ENCODE measurements at regions not wholly inside any gene's neighbourhood (a gene's known extent, or its start where the extent isn't known, plus 50 kb on each side); places are given as distances from the start of the nearest gene placed in this dataset.
"Not testable (repeated sequence)": the region's sequence is repeated elsewhere in the genome, so short reads cannot be mapped to it uniquely, and the experiment has no call there.

DNA sequence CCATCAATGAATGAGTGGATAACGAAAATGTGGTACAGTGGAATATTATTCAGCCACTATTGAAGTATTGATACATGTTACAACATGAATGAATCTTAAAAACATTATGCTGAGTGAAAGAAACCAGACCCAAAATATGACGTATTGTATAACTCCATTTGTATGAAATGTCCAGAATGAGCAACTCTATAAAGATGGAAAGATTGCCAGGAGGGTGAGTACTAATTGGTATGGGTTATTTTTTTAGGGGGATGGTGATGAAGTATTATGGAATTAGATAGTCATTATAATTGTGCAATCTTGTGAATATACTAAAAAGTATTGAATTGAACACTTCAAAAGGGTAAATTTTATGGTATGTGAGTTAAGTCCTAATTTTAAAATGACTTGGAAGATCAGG is 278.6 kb downstream of the SIPA1L2 start:
- CTCF ChIA-PET = no interaction called here

DNA sequence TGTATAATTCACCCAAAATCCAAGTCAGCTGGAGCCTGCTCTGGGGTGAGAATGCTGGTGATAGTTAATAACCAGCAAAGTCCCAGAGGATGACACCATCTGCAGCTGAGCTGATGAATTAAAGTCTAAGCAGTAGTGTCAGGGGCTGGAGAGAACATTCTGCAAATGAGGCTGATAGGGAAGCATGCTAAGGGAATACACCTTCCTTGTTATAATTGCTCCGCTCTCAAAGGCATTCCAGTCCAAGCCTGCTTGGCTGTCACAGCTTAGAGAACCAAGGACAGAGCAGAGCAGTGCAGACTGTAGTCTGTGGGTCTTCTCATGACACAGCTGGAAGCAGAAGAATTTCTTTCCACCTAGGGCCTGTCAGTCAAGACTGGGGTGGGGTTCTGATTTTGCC is 283.1 kb downstream of the SIPA1L2 start:
- DNase-seq (ENCODE audit: extremely low spot score) = no peak
- ChIA-PET CTCF (no interaction called here), POLR2A (no interaction called here)
- TF ChIP-seq CTBP1 (IDR thresholded peaks at IDR 0.05; ENCODE audit: borderline replicate concordance) (no peak), BHLHE40 (IDR thresholded peaks at IDR 0.05; ENCODE audit: borderline replicate concordance) (no peak), SUZ12 (IDR thresholded peaks at IDR 0.05) (no peak), FOXK2 (IDR thresholded peaks at IDR 0.05) (no peak), ARNT (IDR thresholded peaks at IDR 0.05) (no peak), LEF1 (IDR thresholded peaks at IDR 0.05; ENCODE audit: borderline replicate concordance) (no peak), FOXM1 (IDR thresholded peaks at IDR 0.05; ENCODE audit: borderline replicate concordance) (no peak), HDGF (IDR thresholded peaks at IDR 0.05; ENCODE audit: borderline replicate concordance) (no peak), NFRKB (IDR thresholded peaks at IDR 0.05) (no peak), TARDBP (IDR thresholded peaks at IDR 0.05) (no peak), SP1 (IDR thresholded peaks at IDR 0.05) (no peak), ELF4 (IDR thresholded peaks at IDR 0.05) (no peak), L3MBTL2 (conservative IDR thresholded peaks at IDR 0.05) (no peak), ZNF384 (IDR thresholded peaks at IDR 0.05) (no peak), FOXA1 (IDR thresholded peaks at IDR 0.05) (no peak)
- TF ChIP-seq, protein P1, sequence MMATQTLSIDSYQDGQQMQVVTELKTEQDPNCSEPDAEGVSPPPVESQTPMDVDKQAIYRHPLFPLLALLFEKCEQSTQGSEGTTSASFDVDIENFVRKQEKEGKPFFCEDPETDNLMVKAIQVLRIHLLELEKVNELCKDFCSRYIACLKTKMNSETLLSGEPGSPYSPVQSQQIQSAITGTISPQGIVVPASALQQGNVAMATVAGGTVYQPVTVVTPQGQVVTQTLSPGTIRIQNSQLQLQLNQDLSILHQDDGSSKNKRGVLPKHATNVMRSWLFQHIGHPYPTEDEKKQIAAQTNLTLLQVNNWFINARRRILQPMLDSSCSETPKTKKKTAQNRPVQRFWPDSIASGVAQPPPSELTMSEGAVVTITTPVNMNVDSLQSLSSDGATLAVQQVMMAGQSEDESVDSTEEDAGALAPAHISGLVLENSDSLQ (IDR thresholded peaks at IDR 0.05) = no peak

More for the DNA sequence above, 278.6 kb downstream of the SIPA1L2 start:
- POLR2A ChIA-PET = no interaction called here
- TF ChIP-seq L3MBTL2 (conservative IDR thresholded peaks at IDR 0.05) (no peak), HDGF (IDR thresholded peaks at IDR 0.05; ENCODE audit: borderline replicate concordance) (no peak), ARNT (IDR thresholded peaks at IDR 0.05) (no peak), CTBP1 (IDR thresholded peaks at IDR 0.05; ENCODE audit: borderline replicate concordance) (no peak), SP1 (IDR thresholded peaks at IDR 0.05) (no peak), FOXM1 (IDR thresholded peaks at IDR 0.05; ENCODE audit: borderline replicate concordance) (no peak), ELF4 (IDR thresholded peaks at IDR 0.05) (no peak), FOXA1 (IDR thresholded peaks at IDR 0.05) (no peak), TARDBP (IDR thresholded peaks at IDR 0.05) (no peak), FOXK2 (IDR thresholded peaks at IDR 0.05) (no peak), LEF1 (IDR thresholded peaks at IDR 0.05; ENCODE audit: borderline replicate concordance) (no peak), SUZ12 (IDR thresholded peaks at IDR 0.05) (no peak), NFRKB (IDR thresholded peaks at IDR 0.05) (no peak), ZNF384 (IDR thresholded peaks at IDR 0.05) (no peak), BHLHE40 (IDR thresholded peaks at IDR 0.05; ENCODE audit: borderline replicate concordance) (no peak)
- TF ChIP-seq, protein P1 (IDR thresholded peaks at IDR 0.05) = no peak
- no peak for DNase-seq (ENCODE audit: extremely low spot score)

DNA sequence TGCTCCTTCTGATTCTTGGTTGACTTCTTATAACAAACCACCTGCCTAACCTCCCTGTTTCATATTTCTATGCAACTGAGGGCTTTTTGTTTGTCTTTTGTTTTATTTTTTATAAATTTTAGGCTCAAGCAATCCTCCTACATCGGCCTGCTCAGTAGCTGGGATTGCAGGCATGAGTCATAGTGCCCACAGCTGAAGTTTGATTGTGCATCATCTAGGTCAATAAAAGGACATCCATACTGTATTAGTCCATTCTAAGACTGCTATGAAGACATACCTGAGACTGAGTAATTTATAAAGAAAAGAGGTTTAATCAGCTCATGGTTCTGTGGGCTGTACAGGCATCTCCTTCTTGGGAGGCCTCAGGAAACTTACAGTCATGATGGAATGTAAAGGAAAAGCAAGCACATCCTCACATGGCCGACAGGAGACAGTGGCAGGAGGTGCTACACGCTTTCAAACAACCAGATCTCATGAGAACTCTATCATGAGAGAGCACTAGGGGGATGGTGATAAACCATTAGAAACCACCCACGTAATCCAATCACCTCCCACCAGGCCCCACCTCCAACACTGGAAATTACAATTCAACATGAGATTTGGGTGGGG is 285.0 kb downstream of the SIPA1L2 start:
- ChIA-PET CTCF (no interaction called here), POLR2A (no interaction called here)
- DNase-seq (ENCODE audit: extremely low spot score) = no peak
- no peak for TF ChIP-seq LEF1 (IDR thresholded peaks at IDR 0.05; ENCODE audit: borderline replicate concordance)
- TF ChIP-seq FOXA1 (IDR thresholded peaks at IDR 0.05) = no peak
- TF ChIP-seq L3MBTL2 (conservative IDR thresholded peaks at IDR 0.05) = no peak
- no peak for TF ChIP-seq BHLHE40 (IDR thresholded peaks at IDR 0.05; ENCODE audit: borderline replicate concordance)
- TF ChIP-seq, protein P1 (IDR thresholded peaks at IDR 0.05) = no peak
- TF ChIP-seq TARDBP (IDR thresholded peaks at IDR 0.05) = no peak
- TF ChIP-seq CTBP1 (IDR thresholded peaks at IDR 0.05; ENCODE audit: borderline replicate concordance) = no peak
- TF ChIP-seq SUZ12 (IDR thresholded peaks at IDR 0.05) = no peak
- TF ChIP-seq ZNF384 (IDR thresholded peaks at IDR 0.05) = no peak

DNA sequence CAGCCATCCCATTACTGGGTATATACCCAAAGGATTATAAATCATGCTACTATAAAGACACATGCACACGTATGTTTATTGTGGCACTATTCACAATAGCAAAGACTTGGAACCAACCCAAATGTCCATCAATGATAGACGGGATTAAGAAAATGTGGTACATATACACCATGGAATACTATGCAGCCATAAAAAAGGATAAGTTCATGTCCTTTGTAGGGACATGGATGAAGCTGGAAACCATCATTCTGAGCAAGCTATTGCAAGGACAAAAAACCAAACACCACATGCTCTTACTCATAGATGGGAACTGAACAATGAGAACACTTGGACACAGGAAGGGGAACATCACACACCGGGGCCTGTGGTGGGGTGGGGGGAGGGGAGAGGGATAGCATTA is 285.7 kb downstream of the SIPA1L2 start:
- POLR2A ChIA-PET; CTCF ChIA-PET; DNase-seq (ENCODE audit: extremely low spot score): not testable (repeated sequence)

DNA sequence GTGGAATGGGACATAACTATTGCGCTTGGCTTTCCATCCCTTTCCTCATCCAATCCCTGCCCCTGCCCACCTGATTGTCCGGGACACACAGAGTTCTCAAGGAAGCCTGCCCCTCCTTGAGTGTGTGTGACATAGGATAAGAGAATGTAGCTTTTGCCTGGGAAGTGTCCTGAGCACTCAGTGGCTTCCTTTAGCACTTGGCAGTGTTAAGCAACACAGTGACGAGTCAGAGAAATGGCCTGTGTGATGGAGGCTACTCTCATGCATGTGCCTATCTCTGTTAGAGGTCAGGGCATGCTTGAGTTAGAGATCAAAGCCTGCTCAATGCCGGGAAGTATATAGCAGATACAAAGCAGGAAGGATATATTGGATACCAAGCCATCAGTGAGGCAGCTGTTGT is 289.5 kb downstream of the SIPA1L2 start:
- ChIA-PET CTCF (no interaction called here), POLR2A (no interaction called here)
- TF ChIP-seq FOXM1 (IDR thresholded peaks at IDR 0.05; ENCODE audit: borderline replicate concordance) (no peak), NFRKB (IDR thresholded peaks at IDR 0.05) (no peak), TARDBP (IDR thresholded peaks at IDR 0.05) (no peak), ZNF384 (IDR thresholded peaks at IDR 0.05) (no peak), SUZ12 (IDR thresholded peaks at IDR 0.05) (no peak), LEF1 (IDR thresholded peaks at IDR 0.05; ENCODE audit: borderline replicate concordance) (no peak), SP1 (IDR thresholded peaks at IDR 0.05) (no peak), FOXK2 (IDR thresholded peaks at IDR 0.05) (no peak), BHLHE40 (IDR thresholded peaks at IDR 0.05; ENCODE audit: borderline replicate concordance) (no peak), L3MBTL2 (conservative IDR thresholded peaks at IDR 0.05) (no peak), ARNT (IDR thresholded peaks at IDR 0.05) (no peak), ELF4 (IDR thresholded peaks at IDR 0.05) (no peak), HDGF (IDR thresholded peaks at IDR 0.05; ENCODE audit: borderline replicate concordance) (no peak), CTBP1 (IDR thresholded peaks at IDR 0.05; ENCODE audit: borderline replicate concordance) (no peak)
- TF ChIP-seq, protein P1 (IDR thresholded peaks at IDR 0.05) = no peak
- DNase-seq (ENCODE audit: extremely low spot score) = no peak

DNA sequence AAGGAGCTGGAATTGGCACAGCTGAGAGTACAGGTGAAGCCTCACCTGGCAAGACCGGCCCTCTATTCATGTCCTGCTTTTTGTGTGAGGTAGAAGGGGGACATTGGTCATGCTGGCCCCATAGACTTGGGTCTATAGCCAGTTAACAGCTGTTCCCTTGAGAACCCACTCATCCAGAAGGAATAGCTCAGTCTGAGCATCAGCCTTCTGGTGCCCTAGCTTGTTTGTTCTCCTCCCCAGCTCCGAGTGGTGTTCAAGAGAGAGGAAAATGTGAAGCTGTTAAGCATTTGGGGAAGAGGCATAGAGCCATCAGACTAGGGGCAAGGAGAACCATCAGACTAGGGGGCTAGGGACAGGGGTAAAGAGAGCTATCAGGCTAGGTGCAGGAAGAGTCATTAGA is 290.9 kb downstream of the SIPA1L2 start:
- CTCF ChIA-PET = no interaction called here
- no peak for DNase-seq (ENCODE audit: extremely low spot score)
- POLR2A ChIA-PET = no interaction called here
- TF ChIP-seq, protein P1 (IDR thresholded peaks at IDR 0.05) = no peak
- no peak for TF ChIP-seq L3MBTL2 (conservative IDR thresholded peaks at IDR 0.05)
- no peak for TF ChIP-seq NFRKB (IDR thresholded peaks at IDR 0.05)
- TF ChIP-seq ARNT (IDR thresholded peaks at IDR 0.05) = no peak
- TF ChIP-seq LEF1 (IDR thresholded peaks at IDR 0.05; ENCODE audit: borderline replicate concordance) = no peak
- TF ChIP-seq FOXA1 (IDR thresholded peaks at IDR 0.05) = no peak
- no peak for TF ChIP-seq BHLHE40 (IDR thresholded peaks at IDR 0.05; ENCODE audit: borderline replicate concordance)
- TF ChIP-seq HDGF (IDR thresholded peaks at IDR 0.05; ENCODE audit: borderline replicate concordance) = no peak
- TF ChIP-seq ELF4 (IDR thresholded peaks at IDR 0.05) = no peak
